BJ (cell line): ENCODE measurements at regions not wholly inside any gene's neighbourhood (a gene's known extent, or its start where the extent isn't known, plus 50 kb on each side); places are given as distances from the start of the nearest gene placed in this dataset.

Experiments used
- CTCF ChIA-PET: fragments of 350-600 bp; formaldehyde crosslinking; extraction: SDS; loops from one replicate; lab custom pipeline; 2021; ENCODE audit warnings: antibody characterized with exemption, inconsistent platforms; lab: Yijun Ruan, JAX
- POLR2A ChIA-PET: fragments of 300-600 bp; sonication (Branson Sonifier 250); formaldehyde crosslinking; extraction: SDS; loops from one replicate; lab custom pipeline; 2021; ENCODE audit warnings: antibody characterized with exemption; lab: Charles Lee
- DNase-seq: peaks from one replicate; pipeline ENCODE4 v3.0.0-alpha.2; 2011; ENCODE audit warnings: low read depth
- H3K27me3 ChIP-seq: 2 replicates; pipeline ENCODE4 v1.6.0; 2011; ENCODE audit warnings: low read length; ENCODE audit not compliant: control insufficient read depth, insufficient read depth
- H3K36me3 ChIP-seq: 2 replicates; pipeline ENCODE4 v1.5.1; 2011; ENCODE audit warnings: low read length; ENCODE audit not compliant: control insufficient read depth, insufficient read depth
- H3K4me3 ChIP-seq: 2 replicates; pipeline ENCODE4 v1.5.1; 2011; ENCODE audit warnings: low read depth, mild to moderate bottlenecking, control low read depth, low read length
- CTCF ChIP-seq: IDR thresholded peaks from 2 replicates; pipeline ENCODE4 v1.5.1; 2011; ENCODE audit warnings: low read depth, mild to moderate bottlenecking, control low read depth, inconsistent platforms, low read length, moderate library complexity; ENCODE audit not compliant: insufficient read depth

- ChIA-PET CTCF (interaction anchor here (0.8 to 1.2 kb wide), 3 partner anchors 54 to 251 kb away, joined by 3 read pairs; no protein-coding TSS in a partner anchor), POLR2A (no interaction called here)
- H3K4me3 ChIP-seq: no peak overlapping the region
- TF ChIP-seq CTCF: no peak
- no peak for DNase-seq
- H3K27me3 ChIP-seq: no peaks in the 10 kb centered on the region
- H3K36me3 ChIP-seq: no peaks in the 10 kb centered on the region
These were observed 103.9 kb upstream of the TNS3 start for GRCh38 chr7:47685712-47686376.

DNA sequence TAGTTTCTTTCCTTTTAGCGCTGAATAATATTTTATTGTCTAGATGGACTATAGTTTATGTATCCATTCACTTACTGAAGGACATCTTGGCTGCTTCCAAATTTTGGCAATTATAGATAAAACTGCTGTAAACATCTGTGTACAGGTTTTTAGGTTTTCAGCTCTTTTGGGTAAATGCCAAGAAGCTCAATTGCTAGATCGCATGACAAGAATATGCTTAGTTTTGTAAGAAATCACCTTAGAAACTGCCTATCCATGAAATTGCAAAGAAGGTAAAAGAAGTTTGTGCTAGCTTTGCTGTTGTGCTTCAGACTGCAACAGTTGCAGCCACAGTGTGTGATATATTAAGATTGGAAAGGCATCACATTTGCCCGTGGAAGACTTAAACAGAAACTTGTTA lies 103.2 kb upstream of the TNS3 start:
- Histone ChIP-seq H3K4me3 (no peak overlapping the region), H3K27me3 (no peaks in the 10 kb centered on the region), H3K36me3 (no peaks in the 10 kb centered on the region)
- no peak for DNase-seq
- TF ChIP-seq CTCF: no peak
- CTCF ChIA-PET: interaction anchor here (0.8 to 1.2 kb wide), 3 partner anchors 53 to 251 kb away, joined by 3 read pairs; no protein-coding TSS in a partner anchor
- POLR2A ChIA-PET: interaction anchor here (0.7 kb wide), 1 partner anchor 134 kb away, joined by 15 read pairs; no protein-coding TSS in a partner anchor

DNA sequence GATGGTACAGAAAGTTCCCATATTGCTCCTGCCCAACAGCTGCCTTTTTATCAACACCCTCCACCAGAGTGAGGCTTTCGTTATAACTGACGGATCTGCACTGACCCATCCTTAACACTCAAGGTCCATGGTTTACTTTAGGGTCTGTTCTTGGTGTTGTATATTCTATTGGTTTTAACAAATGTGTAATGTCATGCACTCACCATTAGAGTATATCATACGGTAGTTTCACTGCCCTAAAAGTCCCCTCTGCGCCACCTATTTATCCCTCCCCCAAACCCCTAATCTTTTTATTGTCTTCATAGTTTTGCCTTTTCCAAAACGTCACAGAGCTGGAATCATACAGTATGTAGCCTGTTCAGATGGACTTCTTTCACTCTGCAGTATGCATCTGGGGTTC lies 102.8 kb upstream of the TNS3 start:
- no peak overlapping the region for H3K4me3 ChIP-seq
- ChIA-PET POLR2A (interaction anchor here (0.7 kb wide), 1 partner anchor 135 kb away, joined by 15 read pairs; no protein-coding TSS in a partner anchor), CTCF (interaction anchor here (0.8 to 1.2 kb wide), 2 partner anchors 52 to 65 kb away, joined by 3 read pairs; no protein-coding TSS in a partner anchor)
- no peak for DNase-seq
- no peak for TF ChIP-seq CTCF
- no peaks in the 10 kb centered on the region for H3K27me3 ChIP-seq
- H3K36me3 ChIP-seq: no peaks in the 10 kb centered on the region

- TF ChIP-seq CTCF: no peak
- POLR2A ChIA-PET: no interaction called here
- DNase-seq: no peak
- CTCF ChIA-PET: interaction anchor here (1.2 kb wide), 1 partner anchor 11 kb away, joined by 4 read pairs; no protein-coding TSS in a partner anchor
- no peaks in the 10 kb centered on the region for H3K36me3 ChIP-seq
- no peaks in the 10 kb centered on the region for H3K27me3 ChIP-seq
- H3K4me3 ChIP-seq: no peak overlapping the region
These were observed 101.6 kb upstream of the TNS3 start for GRCh38 chr7:47683485-47683898.

GRCh38 chr7:47682874-47683273 lies 101.0 kb upstream of the TNS3 start:
- no peak for TF ChIP-seq CTCF
- ChIA-PET POLR2A (interaction anchor here (0.7 kb wide), 1 partner anchor 72 kb away, joined by 6 read pairs; no protein-coding TSS in a partner anchor), CTCF (interaction anchor here (1.2 kb wide), 1 partner anchor 11 kb away, joined by 4 read pairs; no protein-coding TSS in a partner anchor)

More at GRCh38 chr7:47682874-47683273, 101.0 kb upstream of the TNS3 start:
- H3K4me3 ChIP-seq: no peak overlapping the region
- no peaks in the 10 kb centered on the region for H3K36me3 ChIP-seq
- DNase-seq: no peak
- no peaks in the 10 kb centered on the region for H3K27me3 ChIP-seq
